CD4-positive, alpha-beta T cell (primary cell): ENCODE measurements at regions not wholly inside any gene's neighbourhood (a gene's known extent, or its start where the extent isn't known, plus 50 kb on each side); places are given as distances from the start of the nearest gene placed in this dataset.
A peak's percentile ranks its signal among the peaks of the same experiment; 100 is the strongest.

ENCODE experiments used
- ATAC-seq: fragments of 200-7000 bp; cut with Tn5 transposase; one replicate; pipeline ENCODE4 v1.10.0; 2022; ENCODE audit warnings: mild to moderate bottlenecking; ENCODE audit not compliant: poor library complexity
- CTCF ChIA-PET: fragments of 350-600 bp; sonication (Branson Sonifier 250); formaldehyde crosslinking; loops from one replicate; lab custom pipeline; 2021; ENCODE audit warnings: antibody characterized with exemption, inconsistent platforms; lab: Charles Lee
- POLR2A ChIA-PET: fragments of 350-600 bp; sonication (Branson Sonifier 250); formaldehyde crosslinking; loops from one replicate; lab custom pipeline; 2021; ENCODE audit warnings: antibody characterized with exemption, inconsistent platforms; lab: Charles Lee
- DNase-seq, 14 experiments: peaks; one replicate each; pipeline ENCODE4 v3.0.0-alpha.2; 2013 to 2020; ENCODE audit warnings: mixed read lengths in 2 of 14
- H3K27ac ChIP-seq, 2 donors: one replicate each; pipeline versions ENCODE4 v1.5.1 to v1.7.0; 2013; ENCODE audit warnings: low read length in 2 of 2, low read depth in 1 of 2, mild to moderate bottlenecking in 1 of 2
- H3K27me3 ChIP-seq, 2 experiments: 1 replicate in 1 of 2; 2 replicates in 1 of 2; pipeline versions ENCODE4 v1.6.1 to v1.7.0; 2013; ENCODE audit warnings: low read length in 2 of 2, control low read depth in 1 of 2, mild to moderate bottlenecking in 1 of 2, moderate library complexity in 1 of 2; ENCODE audit not compliant: insufficient read depth in 2 of 2, control insufficient read depth in 1 of 2
- H3K36me3 ChIP-seq: one replicate; pipeline ENCODE4 v1.6.1; 2013; ENCODE audit warnings: low read length, control low read depth; ENCODE audit not compliant: insufficient read depth
- H3K4me1 ChIP-seq: one replicate; pipeline ENCODE4 v1.6.1; 2013; ENCODE audit warnings: low read length, control low read depth; ENCODE audit not compliant: insufficient read depth
- H3K4me3 ChIP-seq: one replicate; pipeline ENCODE4 v1.5.1; 2013; ENCODE audit warnings: mild to moderate bottlenecking, low read length, moderate library complexity
- H3K9me3 ChIP-seq, 2 experiments: 1 replicate in 1 of 2; 2 replicates in 1 of 2; pipeline versions ENCODE4 v1.6.1 to v1.7.0; 2013; ENCODE audit warnings: low read length in 2 of 2, mild to moderate bottlenecking in 2 of 2, control low read depth in 1 of 2, moderate library complexity in 1 of 2; ENCODE audit not compliant: control insufficient read depth in 1 of 2, insufficient read depth in 1 of 2
- H3K27ac Mint-ChIP-seq: one replicate; pipeline ENCODE4 v1.8.0; 2020; ENCODE audit warnings: mixed read lengths
- H3K27me3 Mint-ChIP-seq: one replicate; pipeline ENCODE4 v1.8.0; 2021; ENCODE audit warnings: mixed read lengths
- H3K36me3 Mint-ChIP-seq: one replicate; pipeline ENCODE4 v1.8.0; 2021; ENCODE audit warnings: low read depth, mixed read lengths
- H3K4me1 Mint-ChIP-seq: one replicate; pipeline ENCODE4 v1.8.0; 2021; ENCODE audit warnings: low read depth, mixed read lengths
- H3K4me3 Mint-ChIP-seq: one replicate; pipeline ENCODE4 v1.8.0; 2020; ENCODE audit warnings: mild to moderate bottlenecking, mixed read lengths
- H3K9me3 Mint-ChIP-seq: one replicate; pipeline ENCODE4 v1.8.0; 2020; ENCODE audit warnings: mixed read lengths
- CTCF ChIP-seq: fragments of 200-600 bp; IDR thresholded peaks from one replicate; pipeline ENCODE4 v1.8.0; 2022; ENCODE audit warnings: antibody characterized with exemption, mild to moderate bottlenecking
- intact Hi-C, 2 experiments: fragments of 100-400 bp; cut with DNase I in 1 of 2; cut with micrococcal nuclease in 1 of 2; formaldehyde crosslinking; loops; one replicate each; pipeline versions ENCODE4 v1.15.1 to v1.9.0; 2023 to 2025; cut with DNase I, micrococcal nuclease

- ATAC-seq (no peak), DNase-seq (no peak)
- Mint-ChIP-seq H3K4me3 (no peak overlapping the region), H3K9me3 (no peaks in the 10 kb centered on the region), H3K27ac (peak overlapping the region; percentile 35), H3K4me1 (peaks cover 55% of the 10 kb centered on the region), H3K27me3 (no peaks in the 10 kb centered on the region), H3K36me3 (no peaks in the 10 kb centered on the region)
- peaks cover 2% of the 10 kb centered on the region for H3K36me3 ChIP-seq
- H3K9me3 ChIP-seq = peaks cover 0 to 4% of the 10 kb centered on the region in 2 experiments
- no peak overlapping the region for H3K27ac ChIP-seq
- no peak overlapping the region for H3K4me3 ChIP-seq
- intact Hi-C loops = no loop called here
- TF ChIP-seq CTCF = no peak
- no peaks in the 10 kb centered on the region for H3K27me3 ChIP-seq
- CTCF ChIA-PET = interaction anchor here (1.7 kb wide), 1 partner anchor 20 kb away, joined by 4 read pairs; no protein-coding TSS in a partner anchor
- peaks cover 8% of the 10 kb centered on the region for H3K4me1 ChIP-seq
- POLR2A ChIA-PET = interaction anchor here (0.8 to 4.7 kb wide), 2 partner anchors 11 to 20 kb away, joined by 3 to 25 read pairs; no protein-coding TSS in a partner anchor
Observed at GRCh38 chr13:50104493-50104892, 89.2 kb downstream of the KCNRG start.

GRCh38 chr13:50106559-50106958, 91.3 kb downstream of the KCNRG start:
- H3K27me3 ChIP-seq = no peaks in the 10 kb centered on the region
- CTCF ChIA-PET = no interaction called here
- no peaks in the 10 kb centered on the region for H3K36me3 ChIP-seq
- POLR2A ChIA-PET = interaction anchor here (1.1 to 5.1 kb wide), 5 partner anchors 10 to 805 kb away, joined by 5 to 76 read pairs (median 10); no protein-coding TSS in a partner anchor
- H3K27ac ChIP-seq = peak overlapping the region in 1 of 2 donors; percentile 64
- H3K9me3 Mint-ChIP-seq = no peaks in the 10 kb centered on the region
- H3K4me1 ChIP-seq = no peaks in the 10 kb centered on the region
- peak overlapping the region; percentile 61 for H3K4me3 Mint-ChIP-seq
- ATAC-seq = peak; percentile 51
- H3K9me3 ChIP-seq = no peaks in the 10 kb centered on the region
- H3K4me1 Mint-ChIP-seq = peaks cover 60% of the 10 kb centered on the region
- peak overlapping the region; percentile 76 for H3K27ac Mint-ChIP-seq
- no peaks in the 10 kb centered on the region for H3K27me3 Mint-ChIP-seq
- H3K4me3 ChIP-seq = no peak overlapping the region
- peak in 1 of 14 experiments; percentile 20 for DNase-seq
- no peaks in the 10 kb centered on the region for H3K36me3 Mint-ChIP-seq
- TF ChIP-seq CTCF = no peak
- intact Hi-C loops = no loop called here

GRCh38 chr13:50107205-50107604, 92.0 kb downstream of the KCNRG start:
- Histone ChIP-seq H3K9me3 (no peaks in the 10 kb centered on the region), H3K4me3 (no peak overlapping the region), H3K27me3 (no peaks in the 10 kb centered on the region), H3K27ac (peak overlapping the region in 1 of 2 donors; percentile 3), H3K36me3 (no peaks in the 10 kb centered on the region), H3K4me1 (no peaks in the 10 kb centered on the region)
- no peaks in the 10 kb centered on the region for H3K27me3 Mint-ChIP-seq
- no peak for DNase-seq
- H3K27ac Mint-ChIP-seq = peak overlapping the region; percentile 76
- H3K4me1 Mint-ChIP-seq = peaks cover 58% of the 10 kb centered on the region
- TF ChIP-seq CTCF = no peak
- H3K36me3 Mint-ChIP-seq = no peaks in the 10 kb centered on the region
- CTCF ChIA-PET = interaction anchor here (1.2 to 1.5 kb wide), 3 partner anchors 10 to 22 kb away, joined by 3 to 7 read pairs (median 3); no protein-coding TSS in a partner anchor
- intact Hi-C loops = no loop called here
- peak overlapping the region; percentile 28 for H3K4me3 Mint-ChIP-seq
- H3K9me3 Mint-ChIP-seq = no peaks in the 10 kb centered on the region
- POLR2A ChIA-PET = interaction anchor here (0.6 to 5.1 kb wide), 6 partner anchors 9 to 805 kb away, joined by 4 to 76 read pairs (median 8); no protein-coding TSS in a partner anchor
- ATAC-seq = peak; percentile 49
